Effector CD8-positive, alpha-beta T cell (primary cell): ENCODE measurements at regions not wholly inside any gene's neighbourhood (a gene's known extent, or its start where the extent isn't known, plus 50 kb on each side); places are given as distances from the start of the nearest gene placed in this dataset.

Source experiments
- DNase-seq: peaks from one replicate; lab custom pipeline; 2025; lab: John Stamatoyannopoulos, UW

DNA sequence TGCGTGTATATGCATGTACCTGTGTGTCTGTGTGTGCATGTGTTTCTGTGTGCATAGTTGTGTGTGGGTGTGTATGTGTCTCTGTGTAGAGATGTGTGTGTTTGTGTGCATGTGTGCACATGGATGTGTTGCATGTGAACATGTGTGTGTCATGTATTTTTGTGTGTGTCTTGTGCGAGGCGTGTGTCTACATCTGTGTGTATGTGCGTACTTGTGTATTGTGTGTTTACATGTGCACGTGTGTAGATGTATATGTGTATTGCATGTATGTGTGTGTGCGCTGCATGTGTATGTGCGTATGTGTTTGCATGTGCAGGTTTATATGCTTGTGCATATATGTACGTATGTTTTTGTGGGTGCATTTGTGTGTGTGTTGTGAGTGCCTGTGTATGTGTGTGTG is 735.2 kb downstream of the GALR1 start:
- no peak for DNase-seq

GRCh38 chr18:77985526-77986281 is 736.1 kb downstream of the GALR1 start:
- DNase-seq, result no peak

DNA sequence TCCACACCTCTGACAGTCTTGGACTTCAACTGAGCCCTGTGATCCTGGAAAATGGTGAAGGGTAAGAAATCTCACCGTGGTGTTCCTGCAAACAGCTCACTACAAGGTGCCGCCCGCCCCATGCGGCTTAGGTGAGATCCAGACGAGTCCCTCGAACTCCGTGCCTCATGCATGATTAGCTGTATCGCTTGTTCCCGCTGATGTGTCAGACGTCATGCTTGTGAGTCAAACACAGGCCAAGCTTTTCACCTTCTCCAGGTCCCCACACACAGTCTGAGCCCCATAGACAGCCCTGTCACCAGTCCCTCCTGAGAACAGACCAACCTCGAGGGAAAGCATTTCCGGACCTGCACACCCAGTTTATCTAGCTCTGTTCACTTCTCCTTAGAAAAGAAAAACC is 740.5 kb downstream of the GALR1 start:
- no peak for DNase-seq

DNA sequence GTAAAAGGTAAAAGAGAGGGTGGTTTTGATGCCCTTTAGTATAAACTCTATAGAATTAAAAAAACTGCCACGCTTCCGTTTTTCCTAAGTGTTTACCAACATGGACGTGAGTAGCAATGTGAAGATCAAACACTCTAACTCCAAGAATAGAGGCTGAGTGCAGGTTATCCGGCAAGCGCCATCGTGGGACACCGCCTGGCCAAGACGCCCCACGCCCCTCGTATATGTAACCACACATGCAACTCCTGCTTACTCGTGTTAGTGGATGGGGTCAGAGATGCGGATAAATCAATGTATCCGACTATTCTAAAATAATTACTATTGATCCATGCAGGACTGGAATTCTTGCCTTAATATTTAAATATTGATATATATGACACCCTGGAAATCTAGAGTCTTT is 741.3 kb downstream of the GALR1 start:
- DNase-seq, result no peak

DNA sequence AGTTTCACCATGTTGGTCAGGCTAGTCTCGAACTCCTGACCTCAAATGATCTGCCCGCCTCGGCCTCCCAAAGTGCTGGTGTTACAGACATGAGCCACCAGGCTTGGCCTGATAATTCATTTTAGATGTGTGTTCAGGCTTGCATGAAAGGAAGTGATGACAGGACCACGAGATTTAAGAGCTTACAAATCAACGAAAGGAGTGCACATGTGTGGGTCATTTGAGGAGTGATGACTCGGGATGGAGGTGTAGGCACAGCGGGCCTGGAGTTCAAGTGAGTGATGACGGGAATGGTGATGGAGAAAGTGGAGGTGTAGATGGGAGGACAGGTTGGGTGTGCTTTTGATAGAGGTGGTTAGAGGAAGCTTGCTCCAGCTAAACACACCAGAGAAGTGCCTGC is 742.4 kb downstream of the GALR1 start:
- DNase-seq, result no peak

DNA sequence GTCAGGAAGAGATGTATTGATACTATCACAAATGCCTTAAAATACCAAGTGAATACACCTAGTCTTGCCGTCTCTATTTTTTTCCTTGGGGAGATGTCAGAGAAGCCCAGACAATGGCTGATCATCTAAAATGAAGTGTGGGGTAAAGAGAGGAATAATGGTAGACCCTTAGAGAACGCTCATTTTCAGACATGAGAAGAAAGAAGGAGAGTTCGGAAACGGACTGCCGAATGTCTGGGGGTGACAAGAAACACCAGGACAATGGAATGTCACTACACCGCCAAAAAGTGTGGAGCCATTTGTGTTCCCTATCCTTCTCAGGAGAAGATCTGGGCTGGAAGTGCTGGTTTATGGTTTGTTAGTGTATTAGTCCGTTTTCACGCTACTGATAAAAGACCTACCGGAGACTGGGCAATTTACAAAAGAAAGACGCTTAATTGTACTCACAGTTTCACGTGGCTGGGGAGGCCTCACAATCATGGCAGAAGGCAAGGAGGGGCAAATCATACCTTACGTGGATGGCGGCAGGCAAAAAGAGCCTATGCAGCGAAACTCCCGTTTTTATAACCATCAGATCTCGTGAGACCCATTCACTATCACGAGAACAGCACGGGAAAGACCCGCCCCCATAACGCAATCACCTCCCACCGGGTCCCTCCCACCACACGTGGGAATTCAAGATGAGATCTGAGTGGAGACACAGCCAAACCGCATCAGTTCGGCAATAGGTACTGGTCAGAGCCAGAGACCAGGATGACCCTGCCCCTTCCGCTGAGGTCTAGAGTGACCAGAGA is 743.7 kb downstream of the GALR1 start:
- DNase-seq, result no peak

DNA sequence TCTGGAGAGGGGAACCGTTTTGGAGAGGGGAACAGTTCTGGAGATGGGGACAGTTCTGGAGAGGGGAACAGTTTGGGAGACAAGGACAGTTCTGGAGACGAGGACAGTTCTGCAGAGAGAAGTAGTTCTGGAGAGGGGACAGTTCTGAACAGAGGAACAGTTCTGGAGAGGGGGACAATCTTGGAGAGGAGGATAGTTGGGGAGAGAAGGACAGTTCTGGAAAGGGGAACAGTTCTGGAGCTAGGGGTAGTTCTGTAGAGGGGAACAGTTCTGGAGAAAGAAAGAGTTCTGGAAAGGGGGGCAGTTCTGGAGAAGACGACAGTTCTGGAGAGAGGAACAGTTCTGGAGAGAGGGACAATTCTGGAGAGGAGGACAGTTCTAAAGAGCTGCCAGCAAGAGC is 745.9 kb downstream of the GALR1 start:
- no peak for DNase-seq

DNA sequence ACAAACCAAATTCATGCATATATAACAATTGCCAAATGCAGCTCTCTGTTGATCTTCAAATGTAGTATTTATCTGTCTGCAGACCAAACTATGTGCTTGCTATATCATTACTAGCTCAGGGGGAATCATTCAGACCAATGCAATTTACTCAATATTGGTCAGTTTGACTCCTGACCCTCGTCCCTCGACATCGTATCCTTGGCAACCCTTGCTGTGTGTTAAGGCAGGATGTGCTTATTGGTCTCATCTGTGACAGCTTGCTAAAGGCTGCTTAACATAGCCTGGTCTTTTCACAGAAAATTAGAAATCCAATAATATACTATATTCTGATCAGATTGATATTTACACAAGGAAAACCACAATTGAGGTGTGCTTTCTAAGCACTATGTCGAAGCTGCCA is 747.1 kb downstream of the GALR1 start:
- no peak for DNase-seq

- DNase-seq, result no peak
Observed at GRCh38 chr18:78001811-78002210, 752.2 kb downstream of the GALR1 start.

GRCh38 chr18:78006006-78006773 is 756.5 kb downstream of the GALR1 start:
- DNase-seq, result no peak

DNA sequence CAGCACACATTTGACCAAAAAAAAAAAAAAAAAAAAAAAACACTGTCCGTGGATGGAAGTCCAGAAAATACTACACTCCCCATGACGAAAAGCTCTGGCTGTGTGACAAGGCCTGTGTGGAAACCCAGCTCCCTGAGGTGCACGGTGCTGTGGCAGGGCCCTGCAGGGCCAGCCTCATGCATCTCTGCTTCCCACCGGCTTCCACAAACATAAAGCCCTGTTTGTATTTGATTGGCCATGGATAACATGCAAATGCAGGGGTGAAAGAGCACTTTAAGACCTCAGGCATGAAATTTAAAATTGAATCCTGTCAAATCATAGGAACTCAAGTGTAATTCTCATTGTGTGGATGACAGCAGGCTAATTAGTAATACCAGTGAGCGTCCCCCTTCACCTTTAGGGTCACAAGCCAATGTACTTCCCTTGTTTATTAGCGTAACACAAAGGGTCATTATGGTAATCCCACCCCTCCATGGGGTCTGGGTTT is 757.2 kb downstream of the GALR1 start:
- DNase-seq, result no peak

DNA sequence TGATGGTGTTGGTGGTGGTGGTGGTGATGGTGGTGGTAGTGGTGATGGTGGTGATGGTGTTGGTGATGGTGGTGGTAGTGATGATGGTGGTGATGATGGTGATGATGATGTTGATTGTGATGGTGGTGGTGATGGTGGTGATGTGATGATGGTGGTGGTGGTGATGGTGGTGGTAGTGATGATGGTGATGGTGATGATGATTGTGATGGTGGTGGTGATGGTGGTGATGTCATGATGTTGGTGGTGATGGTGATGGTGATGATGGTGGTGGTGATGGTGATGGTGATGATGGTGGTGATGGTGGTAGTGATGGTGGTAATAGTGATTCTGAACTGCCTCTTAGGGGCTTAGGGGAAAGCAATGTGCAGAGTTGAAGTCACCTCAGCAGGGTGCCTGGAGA is 760.7 kb downstream of the GALR1 start:
- no peak for DNase-seq

GRCh38 chr18:78017869-78018268 is 768.2 kb downstream of the GALR1 start:
- DNase-seq, result no peak

- DNase-seq, result no peak
Observed at GRCh38 chr18:78021196-78021595, 771.5 kb downstream of the GALR1 start.

GRCh38 chr18:78031589-78031988 is 781.9 kb downstream of the GALR1 start:
- no peak for DNase-seq

- no peak for DNase-seq
Observed at GRCh38 chr18:78031991-78032390, 782.3 kb downstream of the GALR1 start.

GRCh38 chr18:78032574-78032973 is 782.9 kb downstream of the GALR1 start:
- no peak for DNase-seq

GRCh38 chr18:78034755-78035154 is 785.1 kb downstream of the GALR1 start:
- DNase-seq, result no peak

GRCh38 chr18:78041218-78041617 is 791.6 kb downstream of the GALR1 start:
- DNase-seq, result no peak

DNA sequence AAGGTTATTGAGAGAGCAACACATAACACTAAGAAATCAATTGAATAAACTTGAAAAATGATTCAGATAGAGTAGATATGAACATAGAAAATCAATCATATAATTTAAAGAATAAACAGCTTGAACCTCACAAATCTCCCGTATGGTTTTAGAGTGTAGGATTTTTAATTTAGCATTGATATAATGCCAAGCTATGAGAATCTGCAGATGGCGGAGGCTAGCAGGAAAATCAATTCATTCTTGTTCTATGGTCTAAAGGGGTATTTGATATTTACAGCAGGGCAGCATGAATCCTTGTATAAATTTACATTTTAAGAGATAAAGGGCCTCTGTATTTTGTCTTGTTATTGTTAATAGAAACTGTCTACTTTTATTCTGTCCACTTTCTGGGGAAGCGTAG is 797.0 kb downstream of the GALR1 start:
- DNase-seq, result no peak

DNA sequence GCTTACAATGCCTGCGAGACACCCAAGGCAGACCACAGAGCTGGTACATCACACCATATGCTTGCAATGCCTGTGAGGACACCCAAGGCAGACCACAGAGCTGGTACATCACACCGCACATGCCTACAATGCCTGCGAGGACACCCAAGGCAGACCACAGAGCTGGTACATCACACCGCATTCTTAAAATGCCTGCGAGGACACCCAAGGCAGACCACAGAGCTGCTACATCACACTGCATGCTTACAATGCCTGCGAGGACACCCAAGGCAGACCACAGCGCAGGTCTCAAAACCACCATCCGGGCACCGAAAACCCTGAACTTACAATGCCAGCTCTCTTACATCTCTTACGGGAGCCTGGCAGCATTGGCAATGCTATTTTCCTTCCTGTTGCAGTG is 799.6 kb downstream of the GALR1 start:
- no peak for DNase-seq

- DNase-seq, result no peak
Observed at GRCh38 chr18:78054801-78055200, 805.2 kb downstream of the GALR1 start.

DNA sequence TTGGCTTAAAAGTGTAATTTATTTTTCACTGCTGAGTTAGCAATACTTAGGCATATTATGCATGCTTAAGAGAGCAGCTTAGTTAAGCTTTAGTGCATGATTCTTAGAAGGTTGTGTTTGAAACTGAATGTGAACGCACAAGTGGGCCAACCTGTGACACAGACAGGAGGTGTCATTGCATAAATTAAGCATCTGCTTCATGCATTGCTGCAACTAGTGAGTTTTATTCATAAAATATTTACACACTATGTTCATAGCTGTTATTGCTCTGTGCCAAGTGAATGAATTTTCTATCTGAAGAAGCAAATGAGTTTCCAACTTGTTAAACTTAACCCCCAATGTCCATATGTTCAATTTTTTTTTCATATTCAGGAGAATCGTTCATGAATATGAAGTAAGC is 806.4 kb downstream of the GALR1 start:
- no peak for DNase-seq
